NCI-H2196 treated with DMSO at 0.1 percent for 48 hours (cell line): ENCODE measurements at regions not wholly inside any gene's neighbourhood (a gene's known extent, or its start where the extent isn't known, plus 50 kb on each side); places are given as distances from the start of the nearest gene placed in this dataset.

ENCODE experiments used
- DNase-seq: peaks from one replicate; lab custom pipeline; 2025; ENCODE audit not compliant: unreplicated experiment; lab: John Stamatoyannopoulos, UW

DNA sequence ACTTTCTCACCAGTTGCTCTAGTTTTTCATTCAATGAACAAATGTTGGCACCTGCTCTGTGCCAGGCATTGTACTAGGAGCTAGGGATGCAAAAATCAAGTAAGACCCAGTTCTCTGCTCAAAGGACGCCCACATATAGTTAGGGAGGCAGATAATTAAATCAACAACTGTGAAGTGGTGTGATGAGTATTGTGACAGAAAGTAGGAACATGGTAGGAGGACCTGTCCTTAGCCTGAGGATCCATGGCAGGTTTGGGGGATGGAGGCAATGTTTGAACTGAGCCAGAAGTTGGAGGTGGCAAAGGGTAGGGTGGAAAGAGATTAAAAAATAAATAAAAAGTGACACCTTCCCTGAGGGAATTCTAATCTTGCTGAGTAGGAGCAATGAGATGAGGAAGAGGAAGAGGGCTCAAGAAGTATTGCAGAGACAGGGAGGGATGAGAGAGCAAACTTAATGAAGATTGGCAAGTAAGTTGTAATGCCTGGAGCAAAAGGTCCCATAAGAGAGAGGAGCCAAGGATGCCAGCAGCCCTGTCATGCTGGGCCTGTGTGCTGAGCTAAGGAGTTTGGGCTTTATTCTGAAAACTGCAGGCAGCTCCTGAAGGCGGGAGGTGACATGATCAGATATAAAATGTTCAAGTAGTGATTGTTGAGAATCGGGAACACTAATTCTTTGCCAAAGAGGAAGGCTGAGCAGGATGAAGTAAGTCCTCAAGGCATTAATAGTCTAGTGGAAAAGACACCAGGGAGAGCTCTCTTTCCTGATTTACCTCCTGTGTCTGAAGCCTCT, 184.3 kb upstream of the PPP2R3A start:
- DNase-seq, result no peak

DNA sequence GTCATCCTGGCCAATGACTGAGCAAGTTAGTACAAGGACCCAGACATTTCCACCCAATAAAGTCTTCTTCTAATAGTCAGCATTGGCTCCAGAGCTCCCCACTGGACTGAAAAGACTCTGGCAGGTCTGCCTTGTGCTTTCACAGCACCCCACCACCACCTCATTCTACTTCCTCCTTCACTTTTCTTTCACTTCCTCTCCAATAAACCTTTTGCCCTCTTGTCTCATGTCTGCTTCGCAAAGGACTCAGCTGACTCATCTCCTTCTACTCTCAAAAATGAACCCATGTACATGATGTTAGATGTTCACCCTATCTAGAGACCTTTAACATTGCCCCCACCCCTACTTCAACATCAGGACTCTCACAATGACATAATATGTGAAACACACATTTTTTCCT, 181.0 kb upstream of the PPP2R3A start:
- no peak for DNase-seq

DNA sequence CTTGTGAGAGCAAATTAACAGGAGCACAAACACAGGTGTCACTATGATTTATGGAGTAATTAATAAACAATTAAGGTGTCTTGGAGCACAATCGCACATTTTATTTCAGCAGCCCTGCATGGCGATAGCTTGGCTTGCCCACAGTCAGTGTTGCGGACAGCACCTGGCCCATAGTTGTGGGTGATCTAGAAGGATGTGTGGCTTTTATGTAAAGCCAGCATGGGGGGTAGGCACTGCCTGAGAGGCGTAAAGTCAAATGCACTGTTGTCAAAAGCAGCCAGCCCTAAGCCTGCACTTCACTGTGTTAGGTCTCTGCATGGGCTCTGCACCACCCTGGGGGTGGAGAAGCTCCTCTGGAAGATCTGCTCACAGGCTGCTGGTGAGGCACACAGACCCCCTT, 177.4 kb upstream of the PPP2R3A start:
- DNase-seq, result no peak

DNA sequence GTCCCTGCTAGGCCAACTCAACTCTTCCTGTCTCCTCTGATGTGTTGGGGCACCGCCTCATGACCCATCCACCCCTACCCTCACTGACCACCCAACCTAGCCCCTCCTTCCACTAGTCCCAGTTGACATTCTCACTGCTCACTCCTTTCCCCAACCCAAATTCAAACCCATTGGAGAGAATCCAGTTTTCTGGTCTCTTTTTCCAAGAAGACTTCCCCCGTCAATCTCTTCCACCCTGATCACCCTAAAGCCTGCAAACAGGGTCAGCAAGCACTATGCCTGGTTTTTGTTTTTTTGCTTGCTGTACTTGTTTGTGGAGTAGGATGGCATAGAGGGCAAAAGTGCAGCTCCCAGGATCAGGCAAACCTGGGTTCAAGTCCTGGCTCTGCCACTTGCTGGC, 176.6 kb upstream of the PPP2R3A start:
- no peak for DNase-seq

DNA sequence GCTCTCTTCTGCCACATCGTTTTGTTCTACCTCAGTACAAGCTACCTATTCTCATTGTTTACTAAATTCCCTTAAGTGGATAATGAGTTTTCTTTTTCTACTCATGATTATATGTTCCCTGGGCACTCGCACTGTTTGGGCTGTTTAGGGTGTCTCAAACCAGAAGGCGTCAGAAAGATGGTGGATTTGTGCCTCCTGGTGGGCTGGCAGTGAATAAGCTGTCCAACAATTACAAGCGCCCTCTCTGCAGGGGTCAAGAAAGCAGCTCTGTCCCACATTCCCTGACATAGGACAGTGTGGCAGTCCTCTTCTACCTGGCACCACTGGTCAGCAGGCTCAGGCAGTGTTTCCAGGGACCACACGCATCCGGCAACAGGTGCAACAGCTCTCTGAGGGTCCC, 173.4 kb upstream of the PPP2R3A start:
- DNase-seq, result no peak

DNA sequence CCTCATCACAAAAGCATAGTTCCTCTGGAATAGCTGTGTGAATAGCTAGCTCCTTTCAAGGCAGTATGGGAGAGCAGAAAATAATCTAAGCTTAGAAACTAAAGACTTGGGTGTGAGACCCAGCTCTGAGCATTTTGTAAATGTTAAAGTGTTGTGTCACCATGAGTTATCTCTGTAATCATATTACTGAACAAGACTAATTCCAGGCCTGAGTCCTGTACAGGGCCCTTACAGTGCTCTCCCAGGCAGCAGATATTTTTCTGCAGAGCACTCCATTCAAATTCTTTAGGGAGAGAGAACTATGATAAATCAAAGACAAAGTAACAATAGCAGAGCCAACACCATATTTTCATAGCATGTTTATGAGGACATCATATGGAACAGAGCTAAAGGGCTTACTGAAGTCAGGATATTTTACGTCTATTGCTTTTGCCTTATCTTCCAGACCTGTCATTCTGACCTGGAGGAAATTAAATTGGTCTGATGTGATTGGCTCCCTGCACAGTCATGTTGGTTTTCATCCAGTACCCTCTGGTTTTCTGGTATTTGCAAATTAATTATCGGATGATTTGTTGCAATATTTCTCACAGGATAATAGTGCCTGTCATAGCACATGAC, 172.6 kb upstream of the PPP2R3A start:
- DNase-seq, result no peak

DNA sequence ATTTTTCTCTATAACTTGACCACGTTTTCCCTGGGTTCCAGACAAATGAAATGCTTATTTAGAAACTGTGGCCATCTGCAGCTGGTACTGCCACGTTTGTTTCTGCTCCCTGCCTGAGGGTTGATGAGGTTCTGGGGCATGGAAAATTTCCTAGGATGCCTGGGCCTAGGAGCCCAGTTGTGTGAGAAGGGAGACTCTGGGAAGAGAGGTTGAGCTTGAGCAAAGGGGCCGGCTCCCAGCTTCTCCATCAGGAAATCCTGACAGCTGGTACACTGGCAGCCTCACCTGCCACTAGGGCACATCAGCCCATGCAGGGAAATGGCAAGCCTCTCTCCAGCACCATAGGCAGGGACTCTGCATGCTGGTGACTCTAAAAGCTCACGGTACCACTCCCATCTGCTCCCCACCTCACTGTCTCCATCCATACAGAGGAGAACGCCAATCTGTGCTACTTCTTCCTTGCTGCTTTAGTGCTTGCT, 165.4 kb upstream of the PPP2R3A start:
- no peak for DNase-seq

DNA sequence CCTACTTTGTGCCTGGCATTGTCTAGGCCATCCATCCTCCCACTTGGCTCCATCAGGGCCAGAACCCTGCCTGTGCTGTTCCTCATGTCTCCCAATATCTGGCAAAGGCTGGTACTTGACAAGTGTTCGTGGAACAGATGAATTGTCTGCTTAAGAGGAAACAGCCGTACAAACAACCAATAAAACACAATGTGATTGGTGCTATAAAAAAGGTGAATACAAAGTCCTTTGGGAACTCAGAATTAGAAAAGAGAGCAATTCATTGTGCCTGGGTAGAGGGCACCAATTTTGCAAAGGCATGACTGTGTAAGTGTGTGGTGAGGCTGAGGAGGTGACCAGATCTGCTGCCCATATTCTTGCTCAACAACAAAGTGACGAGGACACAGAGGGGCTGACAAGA, 164.5 kb upstream of the PPP2R3A start:
- no peak for DNase-seq

DNA sequence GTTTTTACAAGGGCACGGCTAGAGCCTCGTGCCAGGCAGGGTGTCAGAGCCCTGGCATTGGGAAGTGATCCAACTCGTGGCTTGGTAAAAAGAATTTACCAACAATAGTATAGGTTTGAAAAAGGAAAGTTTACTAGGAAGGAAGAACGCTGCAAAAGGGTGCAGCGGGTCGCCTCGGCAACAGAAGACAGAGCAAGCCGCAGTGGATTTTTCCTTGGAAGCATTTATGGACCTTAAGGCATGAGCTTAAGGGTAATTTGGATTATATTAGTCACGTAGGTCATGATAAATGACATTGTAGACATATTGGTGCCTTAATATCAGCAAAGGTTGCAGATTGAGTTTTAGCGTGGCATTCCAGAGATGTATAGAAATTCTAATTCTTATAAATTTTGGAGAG, 163.4 kb upstream of the PPP2R3A start:
- no peak for DNase-seq

DNA sequence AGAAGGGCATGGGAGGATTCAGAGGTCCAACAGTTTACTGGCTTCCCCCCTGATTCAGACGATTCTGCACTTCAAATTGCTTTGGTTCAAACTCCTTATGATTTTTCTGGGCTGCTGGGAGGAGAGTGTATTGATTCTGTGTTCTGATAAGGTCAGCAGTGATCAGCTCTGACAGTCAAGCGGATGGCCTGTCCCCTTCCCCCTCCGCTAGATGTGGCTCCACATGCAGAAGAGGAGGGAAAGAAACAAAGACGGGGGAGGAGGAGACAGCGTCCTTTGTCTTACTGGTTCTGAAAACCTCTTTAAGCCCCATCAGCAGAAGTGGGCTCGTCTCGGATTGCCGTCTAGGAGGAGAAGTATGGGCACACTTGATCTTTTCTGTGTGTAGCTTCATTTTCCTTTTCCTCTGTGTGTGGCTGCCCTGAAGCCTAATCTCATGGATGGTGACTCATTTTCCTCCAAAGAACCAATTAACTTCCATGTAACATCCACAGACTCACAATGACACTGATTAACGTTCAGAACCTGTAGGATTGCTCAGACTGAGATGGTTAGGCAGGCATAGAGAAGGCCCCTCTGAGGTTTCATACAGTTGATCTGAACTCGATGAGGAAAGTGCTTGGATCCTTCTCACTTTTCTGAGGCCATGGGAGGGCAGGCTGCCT, 162.4 kb upstream of the PPP2R3A start:
- no peak for DNase-seq

DNA sequence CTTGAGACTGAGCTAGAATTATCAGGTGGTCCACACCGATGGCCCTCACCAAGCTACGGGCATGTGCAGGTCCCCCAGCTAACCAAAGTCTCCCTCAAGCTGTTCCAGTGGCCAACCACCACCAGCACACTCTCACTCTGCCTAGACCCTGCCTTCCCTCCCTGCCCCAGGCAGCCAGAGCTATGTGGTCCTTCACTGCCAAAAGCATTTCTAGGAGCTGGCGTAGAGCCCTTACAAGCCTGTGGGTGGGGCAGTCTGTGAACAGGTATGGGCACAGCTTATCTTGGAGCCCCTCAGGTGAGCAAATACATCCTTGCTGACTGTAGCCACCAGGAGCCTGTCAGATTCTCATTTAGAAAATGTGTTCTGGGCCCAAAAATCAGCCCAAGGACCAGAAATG, 159.8 kb upstream of the PPP2R3A start:
- no peak for DNase-seq

DNA sequence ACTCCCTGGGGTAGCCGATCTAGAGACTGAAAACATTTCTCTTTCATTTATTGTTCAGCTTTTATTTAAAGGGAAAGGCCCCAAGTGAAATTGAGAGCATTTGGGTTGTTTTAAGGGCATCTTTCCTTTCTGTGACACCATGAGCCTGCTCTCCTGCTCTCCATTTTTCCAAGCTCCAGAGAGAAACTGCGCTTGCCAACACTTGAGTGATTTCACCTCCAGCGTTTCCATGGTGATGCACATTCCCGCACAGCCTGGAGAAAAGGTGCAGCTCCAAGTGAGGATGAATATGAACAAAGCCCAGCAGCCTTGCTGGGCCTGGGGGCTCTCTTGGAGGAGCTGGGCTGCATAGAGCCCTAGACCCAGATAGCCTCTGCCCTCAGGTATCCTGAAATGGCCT, 159.2 kb upstream of the PPP2R3A start:
- no peak for DNase-seq

DNA sequence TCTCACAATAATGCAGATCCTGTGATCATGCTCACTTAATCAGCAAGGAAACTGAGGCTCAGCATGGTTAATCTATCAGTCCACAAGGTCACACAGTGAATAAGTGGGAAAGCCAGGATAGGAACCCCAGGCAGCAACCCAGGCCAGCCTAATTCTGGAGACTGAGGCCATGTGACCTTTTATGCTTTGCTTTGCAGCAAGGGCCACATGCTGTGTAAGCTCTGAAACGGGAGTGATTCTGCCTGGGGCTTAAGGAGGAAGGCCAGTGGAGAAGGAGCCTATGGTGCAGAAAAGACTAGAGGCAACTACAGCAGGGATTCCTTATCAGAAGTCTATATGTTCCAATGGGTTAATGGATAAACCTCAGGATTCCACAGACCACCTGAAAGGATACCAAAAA, 157.6 kb upstream of the PPP2R3A start:
- DNase-seq, result no peak

DNA sequence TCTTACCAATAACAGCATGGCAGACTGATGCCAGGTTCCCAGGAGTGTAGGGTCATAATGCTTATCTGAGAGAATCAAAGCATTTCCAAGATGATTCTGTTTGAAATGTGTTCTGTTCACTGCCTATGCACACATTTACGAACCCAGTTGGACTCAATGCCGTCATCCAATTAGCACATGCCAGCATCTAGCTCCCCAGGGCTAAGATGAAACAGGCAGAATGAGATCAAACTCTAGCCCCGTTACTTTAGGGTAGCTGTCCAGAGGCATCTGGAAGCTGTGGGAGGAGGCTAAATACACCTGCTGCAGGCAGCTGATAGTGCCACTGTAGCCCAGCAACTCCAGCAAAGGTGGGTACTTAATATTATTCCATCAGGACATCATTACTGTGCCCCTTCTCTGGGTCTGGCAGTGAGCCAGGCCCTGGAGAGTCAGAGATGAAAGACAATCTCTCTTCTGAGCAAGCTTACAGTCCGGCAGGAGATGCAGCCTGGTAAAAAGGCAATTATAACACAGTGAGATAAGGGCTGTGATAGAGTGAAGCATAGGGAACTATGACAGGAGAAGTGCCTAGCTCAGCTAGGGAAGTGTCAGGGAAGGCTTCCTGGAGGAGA, 156.4 kb upstream of the PPP2R3A start:
- no peak for DNase-seq

DNA sequence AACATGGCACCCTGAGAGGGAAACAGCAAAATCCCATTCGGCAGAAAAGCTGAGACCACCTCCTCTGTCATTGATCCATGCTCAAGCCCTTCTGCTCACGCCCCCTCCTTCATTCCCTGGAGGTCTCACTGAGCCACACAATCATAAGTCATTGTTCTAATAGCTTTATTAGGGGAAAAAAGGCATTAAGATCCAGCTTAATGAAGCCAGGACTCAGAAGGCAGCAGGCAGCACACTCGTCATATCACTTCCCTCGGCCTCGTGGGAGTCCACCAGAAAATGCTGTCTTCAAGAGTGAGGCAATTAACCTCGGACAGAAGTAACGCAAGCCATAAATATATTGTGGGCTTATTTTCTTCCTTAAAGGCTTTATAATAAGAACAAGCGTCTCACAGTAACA, 153.9 kb upstream of the PPP2R3A start:
- DNase-seq, result no peak

DNA sequence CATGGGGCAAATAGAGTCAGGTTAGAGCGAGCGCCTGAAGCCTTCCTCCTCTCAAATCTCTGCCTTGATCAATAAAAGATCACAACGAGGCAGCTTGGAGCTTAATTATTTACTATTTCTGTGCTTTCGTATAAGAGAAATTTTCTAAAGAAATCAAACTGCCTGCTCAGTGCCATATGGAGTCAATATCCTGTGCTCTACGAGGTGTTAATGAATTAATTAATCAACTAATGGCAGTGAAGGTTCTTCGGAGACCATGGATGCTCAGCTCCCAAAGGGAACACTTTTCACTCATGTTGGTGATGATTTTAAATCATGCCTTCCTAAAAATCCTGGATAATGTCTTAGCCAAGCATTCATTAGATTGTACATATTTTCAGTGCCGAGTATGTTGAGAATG, 153.5 kb upstream of the PPP2R3A start:
- no peak for DNase-seq

DNA sequence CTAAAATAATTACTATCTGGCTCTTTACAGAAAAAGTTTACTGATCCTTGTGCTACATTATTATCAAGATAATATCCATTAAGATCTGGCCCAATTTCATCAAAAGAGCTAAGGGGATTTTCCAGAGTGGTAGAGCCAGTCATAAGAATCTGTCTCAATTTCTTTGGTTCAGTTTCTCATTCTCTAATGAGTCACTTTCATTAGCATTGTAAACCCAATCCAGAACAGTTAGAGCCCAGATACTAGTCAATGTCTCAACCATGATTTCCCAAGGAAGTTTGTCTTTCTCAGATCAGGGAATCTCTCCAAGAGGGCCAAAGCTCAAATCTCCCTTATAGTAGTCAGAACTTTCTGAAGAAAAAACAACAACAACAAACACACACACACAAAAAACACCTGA, 131.1 kb upstream of the PPP2R3A start:
- no peak for DNase-seq

DNA sequence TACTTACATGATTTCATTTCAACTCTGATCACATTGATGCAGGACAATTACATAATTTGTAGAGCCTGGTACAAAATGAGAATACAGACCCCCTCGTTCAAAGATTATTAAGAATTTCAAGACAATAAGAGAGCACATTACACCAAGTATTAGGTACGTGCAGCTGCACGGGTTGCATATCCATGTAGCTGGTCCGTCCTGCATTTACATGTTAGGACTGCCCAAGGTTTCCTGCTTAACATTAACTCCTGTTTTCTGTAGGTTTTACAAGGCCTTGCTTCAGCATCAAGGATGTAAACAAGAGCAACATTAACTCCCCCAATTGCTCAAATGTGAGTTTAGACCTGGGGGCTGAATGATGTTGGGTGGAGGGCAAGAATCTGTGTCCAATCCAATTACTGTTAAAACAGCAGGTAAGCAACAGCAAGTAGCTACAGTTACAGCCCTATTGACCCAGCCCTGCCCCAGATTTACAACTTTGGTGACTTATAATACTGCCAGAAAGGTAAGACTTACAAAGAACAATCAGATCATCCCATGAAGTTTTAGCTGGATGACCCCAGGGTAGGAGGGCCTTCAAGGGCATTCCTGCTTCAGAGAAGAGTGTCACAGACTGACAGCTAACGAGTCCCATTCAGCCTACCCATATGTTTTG, 127.4 kb upstream of the PPP2R3A start:
- DNase-seq, result no peak

DNA sequence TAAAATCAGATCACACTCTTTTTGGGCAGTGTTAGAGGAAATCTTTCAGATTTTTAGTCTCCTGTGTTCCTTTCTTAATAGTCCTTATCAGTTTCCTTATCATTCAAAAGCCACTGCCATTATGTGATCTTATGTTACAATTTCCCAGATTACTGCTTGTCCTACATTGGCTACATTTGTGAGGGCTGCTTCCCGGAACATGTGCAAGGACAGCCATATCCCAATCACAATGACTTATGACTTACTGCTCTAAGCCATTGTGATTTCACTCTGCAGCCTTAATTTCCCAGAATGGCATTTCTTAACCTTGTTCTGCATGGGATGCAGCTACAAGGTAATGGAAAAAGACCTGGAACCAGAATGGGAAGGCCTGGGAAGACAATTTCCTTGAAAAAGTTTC, 125.1 kb upstream of the PPP2R3A start:
- DNase-seq, result no peak

DNA sequence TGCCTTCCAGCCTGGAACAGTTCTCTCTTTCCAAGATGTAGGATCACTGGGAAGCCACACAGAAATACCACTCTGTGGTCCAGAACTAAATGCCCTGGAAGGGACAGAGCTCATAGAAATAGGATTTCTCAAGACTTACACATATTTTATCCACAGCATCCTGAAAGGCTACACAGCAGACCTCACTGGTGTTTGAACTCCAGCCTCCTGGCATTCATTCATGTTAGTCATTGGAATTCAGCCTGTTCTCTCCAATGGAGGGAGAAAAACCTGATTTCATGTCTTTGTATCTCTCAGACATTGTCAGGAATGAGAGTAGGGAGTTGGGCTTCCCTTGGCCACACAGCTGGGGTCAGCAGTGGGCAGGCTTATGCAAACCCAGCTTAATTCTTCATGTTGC, 121.1 kb upstream of the PPP2R3A start:
- DNase-seq, result no peak

DNA sequence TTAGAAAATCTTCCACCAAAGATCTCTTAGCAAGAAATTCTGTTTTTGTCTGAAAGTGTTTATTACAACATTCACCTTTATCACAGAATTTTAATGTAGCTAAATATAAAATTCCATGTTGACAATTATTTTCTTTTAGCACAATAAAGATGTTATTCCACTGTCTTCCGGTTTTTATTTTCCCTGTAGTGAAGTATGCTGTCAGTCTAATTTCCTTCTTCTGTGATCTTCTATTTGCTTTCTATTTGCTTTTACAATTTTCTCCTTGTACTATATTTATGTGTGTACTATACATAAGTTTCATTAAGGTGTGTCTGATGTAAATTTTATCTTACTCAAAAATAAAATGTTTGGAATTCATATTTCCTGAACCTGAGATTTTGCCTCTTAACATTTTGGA, 117.5 kb upstream of the PPP2R3A start:
- no peak for DNase-seq
